Activated effector memory CD4-positive, alpha-beta T cell treated with Interleukin-2 at 50 U/mL for 16 hours (primary cell): ENCODE measurements at regions not wholly inside any gene's neighbourhood (a gene's known extent, or its start where the extent isn't known, plus 50 kb on each side); places are given as distances from the start of the nearest gene placed in this dataset.

Experiments used
- DNase-seq: peaks from one replicate; pipeline ENCODE4 v3.0.0-alpha.2; 2020

DNA sequence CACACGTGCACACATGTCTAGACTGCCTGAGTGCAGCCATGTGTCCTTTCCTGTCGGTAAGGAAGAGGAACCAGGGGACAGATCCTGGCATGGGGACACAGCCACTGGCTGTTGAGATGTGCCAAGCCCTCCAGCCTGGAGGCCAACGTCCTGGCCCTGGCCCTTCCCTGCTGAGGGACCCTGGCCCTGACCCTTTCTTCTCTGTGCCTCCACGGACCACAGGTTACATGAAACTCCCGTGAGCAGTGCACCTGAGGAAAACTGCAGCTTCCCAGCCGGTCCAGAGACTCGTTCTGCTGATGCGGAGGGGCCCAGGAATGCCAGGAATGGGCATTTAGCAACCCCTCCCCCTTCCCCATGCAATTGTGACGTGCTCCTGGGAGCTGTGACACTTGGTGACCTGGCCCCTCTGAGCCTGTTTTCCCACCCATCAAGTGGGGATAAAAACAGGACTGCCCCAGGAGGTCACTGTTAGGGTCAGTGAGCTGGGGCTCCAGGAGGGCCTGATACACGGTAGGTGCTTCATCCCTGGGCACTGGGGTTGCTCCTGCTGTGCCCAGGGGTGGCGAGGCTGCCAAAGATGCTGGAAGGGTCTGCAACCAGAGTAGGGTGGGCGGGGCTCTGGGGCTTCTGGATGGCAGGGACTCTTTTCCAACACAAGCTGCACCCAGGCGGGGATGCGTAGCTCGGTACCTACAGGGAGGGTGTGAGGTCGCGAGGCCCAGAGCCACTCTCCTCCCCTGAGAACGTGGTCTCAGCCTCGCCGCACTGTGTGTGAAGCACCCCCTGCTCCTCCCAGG lies 151.5 kb downstream of the C9orf50 start:
- no peak for DNase-seq

GRCh38 chr9:129467739-129468666 lies 152.9 kb downstream of the C9orf50 start:
- DNase-seq = no peak

GRCh38 chr9:129467004-129467588 lies 153.8 kb downstream of the C9orf50 start:
- no peak for DNase-seq

GRCh38 chr9:129465834-129466535 lies 154.9 kb downstream of the C9orf50 start:
- DNase-seq = no peak

DNA sequence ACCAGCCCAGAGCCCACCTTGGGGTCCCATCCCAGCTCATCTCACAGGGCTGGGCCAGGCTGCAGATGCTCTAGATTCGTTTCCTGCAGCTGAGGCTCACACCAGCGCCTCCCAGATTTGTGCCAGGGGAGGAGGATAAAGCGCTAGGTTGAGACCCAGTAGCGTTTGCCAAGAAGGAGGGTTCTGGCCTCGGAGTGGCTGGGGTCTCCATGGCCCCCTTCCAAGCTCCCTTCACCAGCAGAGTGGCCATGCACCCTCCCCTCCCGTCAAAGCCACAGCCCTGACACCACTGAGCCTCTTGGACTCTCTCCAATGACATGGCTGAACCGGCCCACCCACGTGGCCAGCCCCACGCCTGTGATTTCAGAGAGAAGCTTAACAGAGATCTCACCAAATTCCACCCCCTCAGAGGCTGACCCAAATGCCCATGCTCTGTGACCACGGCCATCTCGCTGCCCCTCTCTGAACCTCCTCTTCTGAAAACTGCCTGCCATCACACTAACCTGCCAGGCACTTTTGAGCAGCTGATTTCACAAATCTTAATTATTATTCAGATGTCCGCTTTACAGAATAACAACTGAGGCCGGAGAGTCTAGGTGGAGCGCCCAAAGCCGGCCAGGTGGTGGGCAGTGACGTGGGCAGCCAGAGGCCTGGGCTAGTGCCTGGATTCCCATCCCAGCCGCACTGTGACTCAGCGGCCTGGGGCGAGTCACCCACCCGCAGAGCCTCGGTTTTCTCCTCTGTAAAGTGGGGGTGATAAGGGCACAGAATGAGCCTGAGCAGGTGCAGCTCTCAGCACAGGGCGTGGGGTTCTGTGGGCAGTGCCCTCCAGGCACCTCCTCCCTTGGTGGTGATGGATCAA lies 155.7 kb downstream of the C9orf50 start:
- no peak for DNase-seq

- DNase-seq = no peak
Observed at GRCh38 chr9:129463994-129464393, 156.9 kb downstream of the C9orf50 start.

- DNase-seq = no peak
Observed at GRCh38 chr9:129463477-129463876, 157.4 kb downstream of the C9orf50 start.

DNA sequence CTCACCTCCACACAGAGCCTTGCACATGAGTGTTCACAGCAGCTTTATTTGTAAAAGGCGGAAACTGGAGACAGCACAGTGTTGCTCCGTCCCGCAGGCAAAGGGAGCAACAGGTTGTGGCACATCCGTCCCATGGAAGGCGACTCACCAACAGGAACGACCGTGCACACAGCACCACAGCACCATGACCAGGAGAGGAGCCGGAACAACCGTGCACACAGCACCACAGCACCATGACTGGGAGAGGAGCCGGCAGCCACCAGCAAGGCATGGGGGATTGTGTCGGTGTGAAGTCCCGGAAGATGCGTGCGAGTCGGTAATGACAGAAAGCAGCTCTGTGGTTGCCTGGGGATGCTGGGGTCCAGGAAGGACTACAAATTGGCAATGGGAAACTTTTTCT lies 158.5 kb downstream of the C9orf50 start:
- DNase-seq = no peak

GRCh38 chr9:129460323-129461261 lies 160.3 kb downstream of the C9orf50 start:
- DNase-seq = peak; percentile 80

DNA sequence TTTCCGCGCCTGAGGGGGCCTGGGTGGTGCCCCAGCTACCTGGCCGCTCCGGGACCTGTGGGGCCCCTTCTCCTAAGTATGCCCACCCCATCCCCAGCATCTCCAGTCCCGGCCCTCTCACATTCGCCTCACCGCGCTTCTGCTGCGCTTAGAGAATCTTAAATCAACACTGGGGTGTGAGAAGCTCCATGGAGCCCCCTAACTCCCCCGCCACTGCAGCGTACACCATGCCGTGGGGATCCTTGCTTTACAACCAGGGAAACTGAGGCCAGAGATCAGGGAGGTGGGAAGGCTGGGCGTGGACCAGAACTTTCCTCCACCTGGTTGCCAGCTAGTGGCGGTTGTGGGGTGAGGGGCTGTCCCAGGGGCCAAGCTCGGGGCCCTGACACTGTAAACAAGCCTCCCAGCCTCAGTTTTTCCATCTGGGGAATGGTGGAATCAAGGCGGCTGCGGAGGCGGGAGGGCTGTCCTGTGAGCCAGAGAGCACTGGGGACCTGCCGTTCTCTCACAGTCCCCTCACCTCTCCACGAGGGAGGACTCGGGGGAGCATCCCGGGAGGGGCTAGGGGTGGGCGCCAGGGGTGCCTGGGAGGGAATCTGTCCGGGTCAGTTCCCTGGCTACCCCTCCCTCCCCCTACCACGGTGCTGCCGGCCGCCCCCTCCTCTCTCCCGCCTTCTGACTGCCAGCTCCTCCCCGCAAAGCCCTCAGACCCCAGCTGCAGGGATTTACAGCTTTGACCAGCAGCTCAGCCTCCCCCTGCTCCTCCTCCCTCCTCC lies 161.2 kb downstream of the C9orf50 start:
- peak; percentile 16 for DNase-seq

GRCh38 chr9:129458663-129459546 lies 162.0 kb downstream of the C9orf50 start:
- peak; percentile 8 for DNase-seq

GRCh38 chr9:129458155-129458661 lies 162.7 kb downstream of the C9orf50 start:
- peak; percentile 56 for DNase-seq

DNA sequence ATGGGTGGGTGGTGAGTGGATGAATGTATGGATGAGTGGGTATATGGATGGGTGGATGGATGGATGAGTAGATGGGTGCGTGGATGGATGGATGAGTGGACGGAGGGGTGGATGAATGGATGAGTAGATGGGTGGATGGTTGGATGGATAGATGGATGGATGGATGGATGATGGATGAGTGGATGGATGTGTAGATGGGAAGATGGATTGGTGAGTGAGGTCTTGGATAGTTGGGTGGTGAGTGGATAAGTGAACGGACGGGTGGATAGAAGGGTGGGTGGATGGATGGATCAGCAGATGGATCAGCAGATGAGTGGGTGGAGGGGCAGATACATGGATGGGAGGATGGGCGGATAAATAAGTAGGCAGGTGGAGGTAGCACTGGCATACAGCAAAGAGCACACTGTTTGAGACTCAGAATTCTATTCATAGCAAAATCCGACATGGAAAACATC lies 163.5 kb downstream of the C9orf50 start:
- no peak for DNase-seq

DNA sequence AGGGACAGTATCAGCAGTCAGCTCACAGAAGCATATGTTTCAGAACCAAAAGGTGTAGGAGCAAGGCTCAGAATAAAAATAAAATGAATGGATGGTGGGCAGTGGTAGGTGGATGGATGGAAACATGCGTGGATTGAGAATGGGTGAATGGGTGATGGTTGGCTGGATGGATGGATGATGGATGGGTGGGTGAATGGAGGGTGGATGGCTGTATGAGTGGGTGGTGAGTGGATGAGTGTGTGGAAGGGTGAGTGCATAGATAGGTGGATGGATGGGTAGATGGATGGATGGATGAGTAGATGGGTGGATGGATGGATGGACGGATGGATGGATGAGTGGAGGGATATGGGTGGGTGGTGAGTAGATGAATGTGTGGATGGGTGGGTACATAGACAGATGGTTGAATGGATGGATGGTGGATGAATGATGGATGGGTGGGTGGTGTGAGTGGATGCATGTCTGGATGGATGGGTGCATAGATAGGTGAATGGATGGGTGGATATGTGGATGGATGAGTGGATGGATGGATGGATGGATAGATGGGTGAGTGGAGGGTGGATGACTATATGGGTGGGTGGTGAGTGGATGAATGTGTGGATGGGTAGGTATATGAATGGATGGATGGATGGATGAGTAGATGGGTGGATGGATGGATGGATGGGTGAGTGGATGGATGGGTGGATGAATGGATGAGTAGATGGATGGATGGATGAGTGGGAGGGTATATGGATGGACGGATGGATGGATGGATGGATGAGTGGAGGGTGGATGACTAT lies 164.2 kb downstream of the C9orf50 start:
- DNase-seq = no peak

- no peak for DNase-seq
Observed at GRCh38 chr9:129455151-129455995, 165.5 kb downstream of the C9orf50 start.

DNA sequence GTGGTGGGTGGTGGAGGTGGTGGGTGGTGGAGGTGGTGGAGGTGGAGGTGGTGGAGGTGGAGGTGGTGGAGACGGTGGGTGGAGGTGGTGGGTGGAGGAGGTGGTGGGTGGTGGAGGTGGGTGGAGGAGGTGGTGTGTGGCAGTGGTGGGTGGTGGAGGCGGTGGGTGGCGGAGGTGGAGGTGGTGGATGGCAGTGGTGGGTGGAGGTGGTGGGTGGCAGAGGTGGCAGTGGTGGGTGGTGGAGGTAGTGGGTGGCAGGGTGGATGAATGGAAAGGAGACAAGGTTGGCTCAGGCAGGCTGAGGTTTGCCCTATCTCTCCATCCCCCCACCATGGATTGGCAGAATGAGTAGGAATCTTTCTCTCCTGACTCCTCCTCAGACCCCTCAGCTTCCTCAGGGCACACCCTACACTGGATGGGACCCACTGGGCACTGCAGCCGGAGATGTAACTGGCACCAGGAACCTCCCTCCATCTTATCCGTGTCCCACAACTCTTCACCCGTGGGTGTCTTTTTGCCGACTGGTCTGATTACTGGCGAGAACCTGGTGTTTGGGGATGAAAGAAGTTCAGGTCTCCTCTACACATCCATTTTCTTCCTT lies 166.3 kb downstream of the C9orf50 start:
- DNase-seq = no peak
